Epithelial cell of prostate (primary cell): ENCODE measurements at regions not wholly inside any gene's neighbourhood (a gene's known extent, or its start where the extent isn't known, plus 50 kb on each side); places are given as distances from the start of the nearest gene placed in this dataset.
A peak's percentile ranks its signal among the peaks of the same experiment; 100 is the strongest.

Experiments
- DNase-seq: peaks from one replicate; pipeline ENCODE4 v3.0.0-alpha.2; 2011; ENCODE audit warnings: low read depth, low spot score
- H3K27ac ChIP-seq: fragments of 450-650 bp; 2 replicates; pipeline ENCODE4 v1.5.1; 2017; ENCODE audit warnings: mild to moderate bottlenecking

DNA sequence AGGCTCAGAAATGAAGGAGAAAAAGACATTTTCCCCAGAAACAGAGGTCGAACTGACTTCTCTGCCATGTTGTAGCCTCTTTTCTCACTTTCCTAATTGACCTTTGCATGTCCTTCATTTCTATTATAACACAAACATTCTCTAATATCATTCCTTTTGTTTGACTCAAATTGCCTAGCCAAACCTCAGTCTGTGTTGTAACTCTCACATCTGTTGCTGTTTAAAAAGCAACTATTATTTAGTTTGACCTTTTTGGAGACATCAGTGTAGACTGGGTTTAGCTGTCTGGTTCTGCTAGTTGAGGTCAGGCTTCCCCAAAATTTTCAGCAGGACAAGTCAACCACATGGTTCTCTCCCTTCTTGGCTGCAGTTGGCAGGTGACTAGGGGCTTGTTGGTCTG is 371.5 kb downstream of the NLGN4Y start:
- H3K27ac ChIP-seq = no peak overlapping the region
- no peak for DNase-seq

DNA sequence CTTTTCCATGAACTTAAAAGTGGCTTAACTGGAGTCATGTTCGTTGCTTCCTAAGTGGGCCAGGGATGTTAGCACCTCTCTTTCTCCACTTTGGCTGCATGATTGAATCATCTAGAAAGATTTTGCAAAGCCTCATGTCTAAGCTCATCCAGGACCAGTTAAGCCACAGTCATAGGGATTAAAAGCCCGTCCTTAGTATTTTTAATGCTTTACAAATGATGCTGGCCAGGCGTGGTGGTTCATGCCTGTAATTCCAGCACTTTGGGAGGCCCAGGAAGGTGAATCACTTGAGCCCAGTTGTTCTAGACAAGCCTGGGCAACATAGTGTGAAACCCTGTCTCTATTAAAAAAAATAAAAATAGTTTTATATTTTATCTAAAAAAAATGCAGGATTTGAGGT is 381.6 kb downstream of the NLGN4Y start:
- H3K27ac ChIP-seq = peak overlapping the region; percentile 56
- DNase-seq = peak; percentile 16
